ENCODE measurements at regions not wholly inside any gene's neighbourhood (a gene's known extent, or its start where the extent isn't known, plus 50 kb on each side); places are given as distances from the start of the nearest gene placed in this dataset.

- DNase-seq (ENCODE audit: low spot score in 2 of 2) = no peak
- FAIRE-seq = no peak
These were observed 184.6 kb upstream of the SLC7A11 start for GRCh38 chr4:138426786-138427185.

GRCh38 chr4:138420471-138420870, 178.3 kb upstream of the SLC7A11 start:
- DNase-seq (ENCODE audit: low spot score in 2 of 2) (no peak), FAIRE-seq (no peak)

GRCh38 chr4:138414202-138414601, 172.1 kb upstream of the SLC7A11 start:
- no peak for FAIRE-seq

GRCh38 chr4:138413273-138413672, 171.1 kb upstream of the SLC7A11 start:
- no peak for DNase-seq (ENCODE audit: low spot score in 2 of 2)
- no peak for FAIRE-seq

More at GRCh38 chr4:138414202-138414601, 172.1 kb upstream of the SLC7A11 start:
- no peak for DNase-seq (ENCODE audit: low spot score in 2 of 2)

- FAIRE-seq (no peak), DNase-seq (ENCODE audit: low spot score in 2 of 2) (no peak)
These were observed 170.7 kb upstream of the SLC7A11 start for GRCh38 chr4:138412847-138413246.

- DNase-seq (ENCODE audit: low spot score in 2 of 2) = no peak
- no peak for FAIRE-seq
These were observed 168.1 kb upstream of the SLC7A11 start for GRCh38 chr4:138410266-138410665.

GRCh38 chr4:138409670-138410069, 167.5 kb upstream of the SLC7A11 start:
- DNase-seq (ENCODE audit: low spot score in 2 of 2) (no peak), FAIRE-seq (no peak)

- DNase-seq (ENCODE audit: low spot score in 2 of 2) (no peak), FAIRE-seq (no peak)
These were observed 166.6 kb upstream of the SLC7A11 start for GRCh38 chr4:138408758-138409157.

- FAIRE-seq = no peak
These were observed 165.2 kb upstream of the SLC7A11 start for GRCh38 chr4:138407329-138407728.

GRCh38 chr4:138406876-138407275, 164.7 kb upstream of the SLC7A11 start:
- DNase-seq (ENCODE audit: low spot score in 2 of 2) (no peak), FAIRE-seq (no peak)

More at GRCh38 chr4:138407329-138407728, 165.2 kb upstream of the SLC7A11 start:
- DNase-seq (ENCODE audit: low spot score in 2 of 2) = no peak

- no peak for FAIRE-seq
These were observed 163.9 kb upstream of the SLC7A11 start for GRCh38 chr4:138405934-138406567.

GRCh38 chr4:138405466-138405891, 163.3 kb upstream of the SLC7A11 start:
- DNase-seq (ENCODE audit: low spot score in 2 of 2) = no peak

More at GRCh38 chr4:138405934-138406567, 163.9 kb upstream of the SLC7A11 start:
- no peak for DNase-seq (ENCODE audit: low spot score in 2 of 2)

GRCh38 chr4:138404801-138405200, 162.7 kb upstream of the SLC7A11 start:
- FAIRE-seq (no peak), DNase-seq (ENCODE audit: low spot score in 2 of 2) (no peak)

More at GRCh38 chr4:138405466-138405891, 163.3 kb upstream of the SLC7A11 start:
- FAIRE-seq = no peak

- no peak for FAIRE-seq
- DNase-seq (ENCODE audit: low spot score in 2 of 2) = no peak
These were observed 162.1 kb upstream of the SLC7A11 start for GRCh38 chr4:138404251-138404650.

GRCh38 chr4:138401334-138401733, 159.2 kb upstream of the SLC7A11 start:
- no peak for FAIRE-seq
- no peak for DNase-seq (ENCODE audit: low spot score in 2 of 2)

GRCh38 chr4:138400543-138400942, 158.4 kb upstream of the SLC7A11 start:
- FAIRE-seq (no peak), DNase-seq (ENCODE audit: low spot score in 2 of 2) (no peak)

- FAIRE-seq = no peak
- no peak for DNase-seq (ENCODE audit: low spot score in 2 of 2)
These were observed 157.9 kb upstream of the SLC7A11 start for GRCh38 chr4:138400066-138400465.

GRCh38 chr4:138399081-138399480, 156.9 kb upstream of the SLC7A11 start:
- no peak for DNase-seq (ENCODE audit: low spot score in 2 of 2)
- no peak for FAIRE-seq

- DNase-seq (ENCODE audit: low spot score in 2 of 2) (no peak), FAIRE-seq (no peak)
These were observed 156.2 kb upstream of the SLC7A11 start for GRCh38 chr4:138398322-138398721.

- no peak for DNase-seq (ENCODE audit: low spot score in 2 of 2)
- FAIRE-seq = no peak
These were observed 151.9 kb upstream of the SLC7A11 start for GRCh38 chr4:138393886-138394610.

- FAIRE-seq = no peak
These were observed 150.7 kb upstream of the SLC7A11 start for GRCh38 chr4:138392751-138393308.

More at GRCh38 chr4:138392751-138393308, 150.7 kb upstream of the SLC7A11 start:
- no peak for DNase-seq (ENCODE audit: low spot score in 2 of 2)
